Neural progenitor cell (in vitro differentiated cells): ENCODE measurements at regions not wholly inside any gene's neighbourhood (a gene's known extent, or its start where the extent isn't known, plus 50 kb on each side); places are given as distances from the start of the nearest gene placed in this dataset.
A peak's percentile ranks its signal among the peaks of the same experiment; 100 is the strongest.

ENCODE experiments used
- DNase-seq: peaks from one replicate; pipeline ENCODE4 v3.0.0-alpha.2; 2016; ENCODE audit warnings: low spot score
- H2AFZ ChIP-seq: fragments of 200-600 bp; sonication (generic); replicated peaks from 2 replicates; pipeline ENCODE4 v1.6.1; 2016; ENCODE audit warnings: antibody characterized with exemption
- H3F3A ChIP-seq: fragments of 200-600 bp; sonication (generic); 2 replicates; pipeline ENCODE4 v1.6.1; 2016; ENCODE audit warnings: antibody characterized with exemption, low read depth
- H3K27ac ChIP-seq: fragments of 200-600 bp; sonication (generic); 2 replicates; pipeline ENCODE4 v1.5.1; 2016; ENCODE audit warnings: mild to moderate bottlenecking
- H3K27me3 ChIP-seq: fragments of 200-600 bp; sonication (generic); 2 replicates; pipeline ENCODE4 v1.6.1; 2016; ENCODE audit warnings: mild to moderate bottlenecking, moderate library complexity
- H3K36me3 ChIP-seq: fragments of 200-600 bp; sonication (generic); 2 replicates; pipeline ENCODE4 v1.5.1; 2016
- H3K4me1 ChIP-seq: fragments of 200-600 bp; sonication (generic); 2 replicates; pipeline ENCODE4 v1.6.1; 2016; ENCODE audit warnings: mixed run types
- H3K4me2 ChIP-seq: fragments of 200-600 bp; sonication (generic); 2 replicates; pipeline ENCODE4 v1.6.1; 2016
- H3K4me3 ChIP-seq: fragments of 200-600 bp; sonication (generic); 2 replicates; pipeline ENCODE4 v1.5.1; 2016
- H3K79me2 ChIP-seq: fragments of 200-600 bp; sonication (generic); 2 replicates; pipeline ENCODE4 v1.6.1; 2016; ENCODE audit warnings: low read depth
- H3K9ac ChIP-seq: fragments of 200-600 bp; sonication (generic); 2 replicates; pipeline ENCODE4 v1.6.1; 2016
- H3K9me3 ChIP-seq: fragments of 200-600 bp; sonication (generic); 2 replicates; pipeline ENCODE4 v1.5.1; 2016; ENCODE audit warnings: low read depth
- H4K20me1 ChIP-seq: fragments of 200-600 bp; sonication (generic); 2 replicates; pipeline ENCODE4 v1.6.1; 2016; ENCODE audit warnings: low read depth
- H3K27ac Mint-ChIP-seq: 3 replicates; pipeline ENCODE4 v1.8.0; 2021; ENCODE audit warnings: mixed read lengths
- H3K27me3 Mint-ChIP-seq: 2 replicates; pipeline ENCODE4 v1.8.0; 2022; ENCODE audit warnings: low read depth, mild to moderate bottlenecking, inconsistent platforms, moderate library complexity, mixed read lengths; ENCODE audit not compliant: insufficient read depth
- H3K36me3 Mint-ChIP-seq: 3 replicates; pipeline ENCODE4 v1.8.0; 2021; ENCODE audit warnings: mixed read lengths
- H3K4me1 Mint-ChIP-seq: 3 replicates; pipeline ENCODE4 v1.8.0; 2021; ENCODE audit warnings: mixed read lengths
- H3K4me3 Mint-ChIP-seq: 3 replicates; pipeline ENCODE4 v1.8.0; 2021; ENCODE audit warnings: mild to moderate bottlenecking, moderate library complexity, mixed read lengths
- H3K9me3 Mint-ChIP-seq: 3 replicates; pipeline ENCODE4 v1.8.0; 2020; ENCODE audit warnings: mixed read lengths
- EZH2 ChIP-seq: fragments of 200-600 bp; sonication (generic); IDR thresholded peaks from 2 replicates; pipeline ENCODE4 v1.6.1; 2017; ENCODE audit warnings: antibody characterized with exemption, mild to moderate bottlenecking, moderate library complexity
- EZH2phosphoT487 ChIP-seq: fragments of 200-600 bp; sonication (generic); IDR thresholded peaks from 2 replicates; pipeline ENCODE4 v1.6.1; 2017; ENCODE audit warnings: antibody characterized with exemption
- TF ChIP-seq, protein P1 (sequence below): fragments of 200-600 bp; sonication (generic); IDR thresholded peaks from 2 replicates; pipeline ENCODE4 v1.5.1; 2017; ENCODE audit warnings: antibody characterized with exemption, mild to moderate bottlenecking

DNA sequence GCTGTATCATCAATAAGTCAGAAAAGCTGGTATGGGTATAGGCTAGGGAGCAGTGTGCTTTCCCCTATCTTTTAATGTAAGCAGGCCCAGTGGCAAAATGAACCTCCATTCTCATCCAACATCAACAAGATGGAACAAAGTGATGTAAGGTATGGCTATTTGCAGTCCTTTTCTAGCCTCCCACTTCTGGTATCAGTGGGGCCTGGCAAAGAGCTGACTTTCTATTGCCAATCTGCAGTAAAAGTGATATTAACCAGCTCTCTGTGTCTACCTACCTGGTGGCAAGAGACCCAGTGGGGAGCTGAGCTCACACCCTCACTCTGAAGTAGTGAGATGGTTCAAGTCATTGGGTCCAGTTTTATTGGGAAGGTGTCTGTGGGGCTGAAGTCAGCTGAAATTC lies 1492.6 kb downstream of the CDH11 start:
- Histone ChIP-seq H3K79me2 (no peaks in the 10 kb centered on the region), H3K9ac (no peak overlapping the region), H3K27ac (peak overlapping the region; percentile 87), H3K27me3 (no peaks in the 10 kb centered on the region), H3K36me3 (no peaks in the 10 kb centered on the region), H3K4me3 (no peak overlapping the region), H3F3A (peaks cover 28% of the 10 kb centered on the region), H4K20me1 (no peaks in the 10 kb centered on the region), H3K9me3 (peaks cover 3% of the 10 kb centered on the region), H3K4me1 (peaks cover 24% of the 10 kb centered on the region), H2AFZ (peak overlapping the region; percentile 46), H3K4me2 (no peak overlapping the region)
- no peaks in the 10 kb centered on the region for H3K27me3 Mint-ChIP-seq
- H3K9me3 Mint-ChIP-seq, result peaks cover 13% of the 10 kb centered on the region
- no peak overlapping the region for H3K4me3 Mint-ChIP-seq
- DNase-seq, result no peak
- H3K4me1 Mint-ChIP-seq, result peaks cover 6% of the 10 kb centered on the region
- no peak for TF ChIP-seq EZH2
- TF ChIP-seq EZH2phosphoT487, result no peak
- TF ChIP-seq, protein P1, sequence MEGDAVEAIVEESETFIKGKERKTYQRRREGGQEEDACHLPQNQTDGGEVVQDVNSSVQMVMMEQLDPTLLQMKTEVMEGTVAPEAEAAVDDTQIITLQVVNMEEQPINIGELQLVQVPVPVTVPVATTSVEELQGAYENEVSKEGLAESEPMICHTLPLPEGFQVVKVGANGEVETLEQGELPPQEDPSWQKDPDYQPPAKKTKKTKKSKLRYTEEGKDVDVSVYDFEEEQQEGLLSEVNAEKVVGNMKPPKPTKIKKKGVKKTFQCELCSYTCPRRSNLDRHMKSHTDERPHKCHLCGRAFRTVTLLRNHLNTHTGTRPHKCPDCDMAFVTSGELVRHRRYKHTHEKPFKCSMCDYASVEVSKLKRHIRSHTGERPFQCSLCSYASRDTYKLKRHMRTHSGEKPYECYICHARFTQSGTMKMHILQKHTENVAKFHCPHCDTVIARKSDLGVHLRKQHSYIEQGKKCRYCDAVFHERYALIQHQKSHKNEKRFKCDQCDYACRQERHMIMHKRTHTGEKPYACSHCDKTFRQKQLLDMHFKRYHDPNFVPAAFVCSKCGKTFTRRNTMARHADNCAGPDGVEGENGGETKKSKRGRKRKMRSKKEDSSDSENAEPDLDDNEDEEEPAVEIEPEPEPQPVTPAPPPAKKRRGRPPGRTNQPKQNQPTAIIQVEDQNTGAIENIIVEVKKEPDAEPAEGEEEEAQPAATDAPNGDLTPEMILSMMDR, result no peak
- H3K36me3 Mint-ChIP-seq, result no peaks in the 10 kb centered on the region
- no peak overlapping the region for H3K27ac Mint-ChIP-seq

DNA sequence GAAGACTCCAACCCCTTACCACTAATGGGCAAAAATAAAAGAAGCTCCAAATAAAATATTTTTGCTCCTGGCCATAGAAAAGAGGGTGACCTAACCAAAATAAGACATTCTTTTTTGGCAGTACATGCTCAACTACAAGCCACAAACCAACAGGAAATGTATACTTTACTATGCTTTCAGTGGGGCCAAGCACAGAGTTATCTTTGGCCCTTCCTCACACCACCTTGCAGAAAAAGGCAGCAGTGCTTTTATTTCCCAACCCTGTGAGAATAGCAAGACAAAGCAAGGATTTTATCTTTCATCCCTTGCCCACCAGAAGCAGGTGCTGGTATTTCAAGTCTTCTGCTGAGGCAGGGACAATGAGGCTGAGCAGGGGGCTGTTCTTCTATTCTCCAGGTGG lies 1493.1 kb downstream of the CDH11 start:
- H3K9me3 Mint-ChIP-seq, result peaks cover 13% of the 10 kb centered on the region
- Histone ChIP-seq H3K4me3 (no peak overlapping the region), H3K4me1 (peaks cover 24% of the 10 kb centered on the region), H3K27me3 (no peaks in the 10 kb centered on the region), H3F3A (peaks cover 28% of the 10 kb centered on the region), H3K79me2 (no peaks in the 10 kb centered on the region), H3K4me2 (peak overlapping the region; percentile 28), H3K9ac (no peak overlapping the region), H3K9me3 (no peaks in the 10 kb centered on the region), H4K20me1 (no peaks in the 10 kb centered on the region), H3K27ac (peak overlapping the region; percentile 87), H2AFZ (peak overlapping the region; percentile 46), H3K36me3 (no peaks in the 10 kb centered on the region)
- no peaks in the 10 kb centered on the region for H3K36me3 Mint-ChIP-seq
- DNase-seq, result peak; percentile 11
- H3K4me1 Mint-ChIP-seq, result peaks cover 6% of the 10 kb centered on the region
- no peak overlapping the region for H3K4me3 Mint-ChIP-seq
- TF ChIP-seq, protein P1, result no peak
- TF ChIP-seq EZH2phosphoT487 (no peak), EZH2 (no peak)
- H3K27me3 Mint-ChIP-seq, result no peaks in the 10 kb centered on the region
- H3K27ac Mint-ChIP-seq, result peak overlapping the region; percentile 11

DNA sequence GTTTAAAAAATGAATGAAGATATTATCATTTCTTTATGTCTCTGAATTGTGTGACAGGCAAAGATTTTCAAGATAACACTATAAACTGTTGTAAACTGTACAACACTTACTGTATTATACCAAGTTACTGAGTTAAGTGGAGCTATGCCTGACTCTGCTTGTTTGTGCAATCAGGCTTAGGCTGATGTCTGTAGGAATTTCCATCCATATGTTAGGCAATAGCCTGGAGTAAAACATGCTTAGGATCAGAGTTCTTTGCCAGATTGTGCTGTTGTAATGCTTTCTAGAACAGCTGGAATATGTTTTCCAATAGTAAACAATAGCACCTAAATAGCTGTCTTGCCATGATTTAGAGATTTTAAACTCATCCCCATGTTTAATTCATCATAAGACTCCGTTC lies 1496.7 kb downstream of the CDH11 start:
- H3K4me1 ChIP-seq, result peaks cover 24% of the 10 kb centered on the region
- no peaks in the 10 kb centered on the region for H3K36me3 ChIP-seq
- H3K9me3 ChIP-seq, result no peaks in the 10 kb centered on the region
- H3K4me2 ChIP-seq, result no peak overlapping the region
- H3K79me2 ChIP-seq, result no peaks in the 10 kb centered on the region
- no peaks in the 10 kb centered on the region for H4K20me1 ChIP-seq
- H3K4me3 ChIP-seq, result no peak overlapping the region
- H3F3A ChIP-seq, result peaks cover 27% of the 10 kb centered on the region
- Mint-ChIP-seq H3K4me3 (no peak overlapping the region), H3K9me3 (peaks cover 3% of the 10 kb centered on the region), H3K4me1 (peaks cover 6% of the 10 kb centered on the region), H3K36me3 (no peaks in the 10 kb centered on the region), H3K27ac (no peak overlapping the region), H3K27me3 (no peaks in the 10 kb centered on the region)
- no peak overlapping the region for H3K27ac ChIP-seq
- no peaks in the 10 kb centered on the region for H3K27me3 ChIP-seq
- H3K9ac ChIP-seq, result no peak overlapping the region
- H2AFZ ChIP-seq, result peak overlapping the region; percentile 40
- TF ChIP-seq EZH2phosphoT487 (no peak), EZH2 (no peak)
- TF ChIP-seq, protein P1, result no peak
- DNase-seq, result no peak
